Peyer's patch (tissue), 4 donors: ENCODE measurements at regions not wholly inside any gene's neighbourhood (a gene's known extent, or its start where the extent isn't known, plus 50 kb on each side); places are given as distances from the start of the nearest gene placed in this dataset.
"Not testable (repeated sequence)": the region's sequence is repeated elsewhere in the genome, so short reads cannot be mapped to it uniquely, and the experiment has no call there.

Experiments used
- DNase-seq, 3 donors: peaks; one replicate each; pipeline ENCODE4 v3.0.0-alpha.2; 2017 to 2019
- H3K27ac ChIP-seq, 4 donors: fragments of 200-600 bp; sonication (generic); one replicate each; pipeline ENCODE4 v1.5.1; 2016 to 2019
- H3K27me3 ChIP-seq, 2 donors: fragments of 200-600 bp; sonication (generic); one replicate each; pipeline ENCODE4 v1.5.1; 2019
- H3K36me3 ChIP-seq, 3 donors: fragments of 200-600 bp; sonication (generic); one replicate each; pipeline ENCODE4 v1.5.1; 2016 to 2019
- H3K4me1 ChIP-seq, 4 donors: fragments of 200-600 bp; sonication (generic); one replicate each; pipeline ENCODE4 v1.5.1; 2016 to 2019
- H3K4me3 ChIP-seq, 4 donors: fragments of 200-600 bp; sonication (generic); 1 replicate in 3 of 4; 2 replicates in 1 of 4; pipeline ENCODE4 v1.5.1; 2016 to 2019; ENCODE audit warnings: mild to moderate bottlenecking in 1 of 4
- H3K9me3 ChIP-seq, 4 donors: fragments of 200-600 bp; sonication (generic); one replicate each; pipeline ENCODE4 v1.5.1; 2016 to 2019; ENCODE audit warnings: mild to moderate bottlenecking in 1 of 4
- CTCF ChIP-seq, 6 experiments: fragments of 450-650 bp in 4 of 6; fragments of 200-600 bp in 2 of 6; sonication (generic) in 1 of 6; IDR thresholded peaks; one replicate each; pipeline ENCODE4 v1.5.1; 2017 to 2019; ENCODE audit warnings: antibody characterized with exemption in 6 of 6, mild to moderate bottlenecking in 3 of 6, moderate library complexity in 1 of 6
- POLR2A ChIP-seq, 2 donors: fragments of 450-650 bp; IDR thresholded peaks; one replicate each; pipeline ENCODE4 v1.5.1; 2017; ENCODE audit warnings: antibody characterized with exemption in 2 of 2, mild to moderate bottlenecking in 2 of 2, moderate library complexity in 2 of 2

DNA sequence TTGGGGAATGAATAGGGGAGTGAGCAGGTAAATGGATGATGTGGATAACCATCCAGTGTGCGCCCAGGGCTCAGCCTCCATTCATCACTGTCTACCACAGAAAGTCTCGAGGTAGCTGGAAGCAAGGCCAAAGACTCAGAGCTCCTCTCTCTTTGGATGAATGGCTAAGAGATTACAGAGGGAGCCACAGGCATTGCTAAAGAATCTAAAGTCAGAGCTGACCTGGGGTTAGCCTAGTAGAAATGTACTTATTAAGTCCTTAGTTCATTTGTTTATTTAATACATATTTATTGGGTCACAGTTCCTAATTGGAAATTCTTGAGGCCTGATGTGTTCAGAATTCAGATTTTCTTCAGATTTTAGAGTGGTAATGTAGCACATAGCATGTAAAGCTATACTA is 88.7 kb upstream of the HPF1 start:
- Histone ChIP-seq H3K36me3 (no peaks in the 10 kb centered on the region), H3K4me1 (no peaks in the 10 kb centered on the region), H3K4me3 (no peak overlapping the region), H3K27ac (no peak overlapping the region), H3K27me3 (no peaks in the 10 kb centered on the region), H3K9me3 (no peaks in the 10 kb centered on the region)
- TF ChIP-seq CTCF (IDR thresholded peaks at IDR 0.05) (no peak), POLR2A (IDR thresholded peaks at IDR 0.05) (no peak)
- DNase-seq = no peak

- no peak for DNase-seq
- Histone ChIP-seq H3K27ac (no peak overlapping the region), H3K27me3 (no peaks in the 10 kb centered on the region), H3K9me3 (no peaks in the 10 kb centered on the region), H3K36me3 (no peaks in the 10 kb centered on the region), H3K4me3 (no peak overlapping the region), H3K4me1 (no peaks in the 10 kb centered on the region)
- no peak for TF ChIP-seq POLR2A (IDR thresholded peaks at IDR 0.05)
- TF ChIP-seq CTCF (IDR thresholded peaks at IDR 0.05) = no peak
These were observed 84.0 kb upstream of the HPF1 start for GRCh38 chr4:169841776-169842175.

- no peak for DNase-seq
- Histone ChIP-seq H3K27me3 (no peaks in the 10 kb centered on the region), H3K4me3 (no peak overlapping the region), H3K36me3 (no peaks in the 10 kb centered on the region), H3K4me1 (no peaks in the 10 kb centered on the region), H3K9me3 (no peaks in the 10 kb centered on the region), H3K27ac (no peak overlapping the region)
- TF ChIP-seq CTCF (IDR thresholded peaks at IDR 0.05) = no peak
- no peak for TF ChIP-seq POLR2A (IDR thresholded peaks at IDR 0.05)
These were observed 82.8 kb upstream of the HPF1 start for GRCh38 chr4:169840554-169840953.

GRCh38 chr4:169828329-169828728 is 70.6 kb upstream of the HPF1 start:
- H3K36me3 ChIP-seq, H3K27me3 ChIP-seq, H3K4me3 ChIP-seq, H3K9me3 ChIP-seq, H3K27ac ChIP-seq, H3K4me1 ChIP-seq, DNase-seq: not testable (repeated sequence)

GRCh38 chr4:169826634-169827187 is 69.0 kb upstream of the HPF1 start:
- H3K36me3 ChIP-seq = no peaks in the 10 kb centered on the region
- H3K4me3 ChIP-seq = no peak overlapping the region
- DNase-seq = no peak
- no peak for TF ChIP-seq CTCF (IDR thresholded peaks at IDR 0.05)
- H3K27me3 ChIP-seq = no peaks in the 10 kb centered on the region
- H3K27ac ChIP-seq = no peak overlapping the region
- H3K4me1 ChIP-seq = no peaks in the 10 kb centered on the region
- no peaks in the 10 kb centered on the region for H3K9me3 ChIP-seq

DNA sequence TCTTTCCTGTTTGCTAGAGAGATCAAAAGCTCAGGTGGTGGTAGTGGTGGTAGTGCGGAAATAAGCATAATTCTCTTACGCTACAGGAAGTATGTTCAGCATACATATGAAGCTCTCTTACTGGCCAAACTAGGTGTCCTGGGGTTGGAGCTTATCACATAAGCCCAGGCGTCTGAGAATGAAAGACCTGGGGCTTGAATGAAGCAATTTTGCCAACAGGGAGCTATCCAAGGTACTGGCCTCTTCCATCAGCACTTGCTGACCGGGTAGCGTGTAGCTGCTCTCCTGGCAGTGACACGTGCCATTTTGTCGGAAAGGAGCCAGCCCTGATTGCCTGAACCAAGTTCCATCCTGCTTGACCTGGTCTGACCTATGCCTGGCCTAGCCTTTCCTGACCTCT is 65.9 kb upstream of the HPF1 start:
- Histone ChIP-seq H3K27me3 (no peaks in the 10 kb centered on the region), H3K27ac (no peak overlapping the region), H3K9me3 (no peaks in the 10 kb centered on the region), H3K4me1 (no peaks in the 10 kb centered on the region), H3K36me3 (no peaks in the 10 kb centered on the region), H3K4me3 (no peak overlapping the region)
- no peak for TF ChIP-seq CTCF (IDR thresholded peaks at IDR 0.05)
- no peak for TF ChIP-seq POLR2A (IDR thresholded peaks at IDR 0.05)
- DNase-seq = no peak
